ENCODE measurements at regions not wholly inside any gene's neighbourhood (a gene's known extent, or its start where the extent isn't known, plus 50 kb on each side); places are given as distances from the start of the nearest gene placed in this dataset.

DNA sequence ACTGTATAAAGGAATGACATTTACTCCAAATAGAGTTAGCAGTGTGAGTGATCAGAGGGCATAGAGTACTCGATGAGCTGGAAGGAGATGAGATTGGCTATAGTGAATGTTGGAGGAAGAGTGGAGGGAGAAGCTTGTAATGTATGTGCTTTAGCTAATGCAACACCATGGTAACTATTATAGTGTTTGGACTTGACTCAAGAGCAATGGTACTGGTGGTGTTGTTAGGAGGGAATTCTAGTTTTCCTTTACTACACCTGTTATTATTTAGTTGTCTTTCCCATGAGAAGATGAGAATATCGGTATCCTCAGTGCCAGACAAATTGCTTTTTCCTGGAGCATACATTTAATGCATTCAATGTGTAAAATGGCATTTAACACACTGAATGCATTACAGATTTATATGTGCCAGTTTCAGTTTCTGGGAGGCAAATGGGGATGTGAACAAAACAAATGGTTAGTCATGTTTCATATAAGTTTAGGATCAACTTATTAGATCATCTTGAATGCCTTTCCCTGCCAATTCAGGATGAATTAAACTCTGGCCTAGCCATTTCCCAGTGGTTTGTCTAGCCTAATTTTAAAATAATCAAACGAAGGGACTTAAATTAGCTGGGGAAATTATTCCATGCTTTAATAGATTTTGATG lies 291.1 kb upstream of the ADAMTS5 start:
- no peak for DNase-seq

GRCh38 chr21:27257226-27257625 lies 290.3 kb upstream of the ADAMTS5 start:
- DNase-seq, result no peak

- DNase-seq, result no peak
Observed at GRCh38 chr21:27251752-27252151, 284.9 kb upstream of the ADAMTS5 start.

DNA sequence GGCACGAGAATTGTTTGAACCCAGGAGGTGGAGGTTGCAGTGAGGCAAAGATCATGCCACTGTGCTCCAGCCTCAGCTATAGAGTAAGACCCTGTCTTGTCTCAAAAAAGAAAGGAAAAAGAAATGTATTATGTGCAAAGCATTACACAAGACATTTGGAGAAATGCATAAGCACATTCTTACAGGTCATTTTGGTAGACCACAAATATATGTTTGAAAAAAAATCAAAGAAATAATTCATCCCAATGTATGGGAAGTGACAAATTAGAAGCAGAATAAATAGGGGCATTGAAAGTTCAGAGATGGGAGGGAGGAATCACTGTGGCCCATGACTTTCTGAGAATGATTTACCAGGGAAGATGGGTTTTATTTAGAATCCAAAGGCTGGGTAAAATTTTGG lies 283.5 kb upstream of the ADAMTS5 start:
- DNase-seq, result no peak

- no peak for DNase-seq
Observed at GRCh38 chr21:27248814-27249213, 281.9 kb upstream of the ADAMTS5 start.

- no peak for DNase-seq
Observed at GRCh38 chr21:27246741-27247140, 279.9 kb upstream of the ADAMTS5 start.

DNA sequence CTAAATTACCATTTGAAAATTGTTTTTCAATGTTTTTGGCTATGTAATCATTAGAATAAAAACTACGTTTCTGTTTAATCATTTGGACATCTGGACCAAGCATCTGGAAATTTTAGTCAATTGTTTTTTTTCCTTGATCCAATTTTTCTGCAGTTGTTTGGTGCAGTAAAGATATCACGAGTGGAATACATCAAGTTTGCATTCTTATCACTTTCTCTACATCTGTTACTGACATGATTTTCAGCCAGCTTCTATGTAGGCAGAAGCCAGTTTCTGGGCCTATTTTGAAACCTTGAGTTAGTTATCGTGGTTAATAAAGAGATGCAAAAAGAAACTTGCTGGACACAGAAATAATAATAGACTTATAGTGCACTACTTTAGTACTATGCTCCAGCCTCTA lies 277.9 kb upstream of the ADAMTS5 start:
- no peak for DNase-seq

DNA sequence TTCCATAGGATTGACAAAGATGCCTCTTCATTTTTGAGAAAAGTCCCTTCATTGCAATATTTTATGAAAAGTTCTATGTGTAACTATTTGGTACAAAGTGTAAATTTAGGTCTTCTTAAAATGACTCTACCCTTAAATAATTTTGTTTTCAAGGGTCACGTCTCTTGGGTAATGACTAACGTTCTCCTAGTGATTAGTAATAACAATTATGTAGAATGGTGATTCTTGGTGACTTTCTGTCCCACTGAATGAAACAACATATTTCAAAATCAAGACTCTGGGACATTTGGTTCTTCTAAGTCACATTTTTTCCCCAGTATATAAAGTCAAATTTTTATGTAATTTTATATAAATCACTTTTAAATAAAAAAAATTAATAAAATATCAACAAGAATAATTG lies 277.5 kb upstream of the ADAMTS5 start:
- DNase-seq, result no peak

DNA sequence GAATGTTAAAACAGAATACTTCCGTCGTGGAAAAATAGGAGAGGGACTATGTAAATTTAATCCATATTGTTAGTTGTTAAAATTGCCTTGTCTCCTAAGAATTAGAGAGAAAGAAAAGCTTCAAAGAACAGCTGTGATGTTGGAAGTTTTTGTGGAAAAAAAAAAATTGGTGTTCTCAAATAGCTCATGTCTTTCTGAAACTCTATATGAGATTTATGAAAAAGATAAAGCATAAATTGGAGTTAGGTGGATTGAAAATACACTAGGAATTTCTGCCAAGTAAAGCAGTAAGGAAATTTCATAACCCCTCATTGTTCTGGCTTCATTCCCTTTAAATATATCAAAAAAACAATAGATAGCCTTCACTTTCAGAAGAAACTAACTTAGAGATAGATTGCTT lies 274.0 kb upstream of the ADAMTS5 start:
- no peak for DNase-seq

DNA sequence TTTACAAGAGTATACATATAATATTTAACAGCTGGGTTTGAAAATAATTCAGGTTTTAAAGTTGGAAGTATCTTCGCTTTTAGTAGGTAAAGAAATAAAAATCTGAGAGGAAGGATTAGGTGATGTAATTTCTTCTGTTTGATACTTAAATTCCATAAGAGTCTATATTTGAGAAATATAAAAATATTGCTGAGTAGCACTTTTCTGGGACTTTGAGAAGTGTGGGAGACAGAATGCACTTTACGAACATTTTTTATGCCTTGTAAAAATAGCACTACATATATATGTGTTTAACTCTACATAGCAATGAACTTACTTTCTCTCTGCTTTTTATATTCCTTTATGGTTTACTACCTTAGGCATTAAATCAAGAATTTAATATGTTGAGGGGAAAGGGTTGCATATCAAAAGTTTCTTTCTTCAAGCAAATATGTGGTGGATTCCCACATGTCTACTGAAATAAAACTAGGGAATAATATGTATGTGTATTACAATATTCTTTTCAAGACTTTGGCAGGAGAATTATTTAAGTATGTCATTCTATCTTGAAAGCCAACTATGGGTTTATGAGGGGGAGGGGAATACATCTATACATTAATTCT lies 266.7 kb upstream of the ADAMTS5 start:
- DNase-seq, result no peak

DNA sequence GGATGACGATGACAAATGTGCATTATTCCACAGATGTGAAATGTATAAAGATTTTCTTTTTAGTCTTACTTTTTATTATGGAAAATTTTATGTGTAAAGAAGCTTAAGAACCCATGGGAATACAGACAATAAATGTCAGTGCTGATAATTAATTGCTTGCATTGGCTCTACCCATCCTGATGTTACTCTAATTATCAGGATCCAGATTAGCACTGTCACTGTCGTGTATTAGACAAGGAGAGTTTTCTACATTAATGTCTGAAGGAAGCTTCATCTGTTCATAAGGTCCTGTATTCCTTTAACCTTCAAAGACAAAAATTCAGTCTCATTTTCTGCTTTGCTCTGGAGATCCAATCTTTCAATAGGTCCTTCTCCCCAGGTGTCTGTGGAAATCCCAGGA lies 259.1 kb upstream of the ADAMTS5 start:
- DNase-seq, result no peak

DNA sequence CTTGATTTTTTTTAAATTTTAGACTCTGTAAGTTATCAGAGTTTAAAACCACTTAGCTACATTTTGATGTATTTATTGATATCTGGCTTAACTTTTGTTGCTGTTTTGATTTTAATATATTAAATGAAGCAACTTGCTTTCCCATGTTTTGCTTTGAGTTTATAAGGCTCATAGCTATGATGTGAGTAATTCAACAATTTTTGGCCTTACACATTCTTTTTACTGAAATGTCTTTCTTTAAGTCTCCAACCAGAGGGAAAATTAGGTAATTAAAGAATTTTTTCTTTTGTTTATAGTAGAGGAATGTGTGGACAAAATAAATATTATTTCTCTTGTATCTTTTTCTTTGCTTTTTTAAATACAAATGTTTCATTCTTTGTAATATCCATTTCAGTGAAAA lies 258.3 kb upstream of the ADAMTS5 start:
- DNase-seq, result no peak

- no peak for DNase-seq
Observed at GRCh38 chr21:27224169-27224568, 257.3 kb upstream of the ADAMTS5 start.

GRCh38 chr21:27221077-27221476 lies 254.2 kb upstream of the ADAMTS5 start:
- DNase-seq, result no peak

DNA sequence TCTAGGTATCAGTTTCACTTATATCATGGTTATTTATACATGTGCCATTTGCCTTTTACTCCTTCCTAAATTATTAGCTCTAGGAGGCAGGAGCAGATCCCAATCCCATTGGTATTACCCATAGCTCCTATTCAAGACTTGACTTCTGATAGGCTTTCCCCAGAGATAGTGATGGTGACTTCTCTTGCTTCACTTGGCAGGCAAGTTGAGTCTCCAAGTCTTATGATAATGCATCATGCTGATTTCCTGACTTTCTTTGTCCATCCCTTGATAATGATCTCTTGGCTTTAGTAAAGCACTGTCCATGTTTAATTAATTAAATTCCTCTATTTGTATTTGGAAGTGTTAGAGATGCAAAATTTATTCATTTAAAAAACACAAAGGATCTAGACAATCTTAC lies 253.5 kb upstream of the ADAMTS5 start:
- DNase-seq, result no peak

DNA sequence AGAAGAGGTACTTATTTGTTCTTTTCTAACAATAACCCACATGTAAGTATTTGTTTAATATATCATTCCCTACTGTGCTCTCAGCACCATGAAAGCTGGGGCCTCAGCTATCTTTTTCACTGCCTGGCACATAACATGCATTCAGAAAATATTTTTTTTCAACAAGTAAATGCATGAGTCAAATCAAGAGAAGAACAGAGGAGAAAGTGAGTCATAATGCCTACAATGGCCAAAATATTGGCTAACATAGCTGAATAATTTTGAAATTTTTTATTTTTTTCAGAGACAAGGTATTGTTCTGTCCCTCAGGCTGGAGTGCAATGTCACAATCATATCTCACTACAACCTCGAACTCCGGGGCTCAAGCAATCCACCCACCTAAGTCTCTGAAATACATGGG lies 252.2 kb upstream of the ADAMTS5 start:
- no peak for DNase-seq

GRCh38 chr21:27213303-27213702 lies 246.4 kb upstream of the ADAMTS5 start:
- DNase-seq, result no peak

GRCh38 chr21:27212441-27212840 lies 245.6 kb upstream of the ADAMTS5 start:
- DNase-seq, result no peak

- no peak for DNase-seq
Observed at GRCh38 chr21:27209546-27209945, 242.7 kb upstream of the ADAMTS5 start.

DNA sequence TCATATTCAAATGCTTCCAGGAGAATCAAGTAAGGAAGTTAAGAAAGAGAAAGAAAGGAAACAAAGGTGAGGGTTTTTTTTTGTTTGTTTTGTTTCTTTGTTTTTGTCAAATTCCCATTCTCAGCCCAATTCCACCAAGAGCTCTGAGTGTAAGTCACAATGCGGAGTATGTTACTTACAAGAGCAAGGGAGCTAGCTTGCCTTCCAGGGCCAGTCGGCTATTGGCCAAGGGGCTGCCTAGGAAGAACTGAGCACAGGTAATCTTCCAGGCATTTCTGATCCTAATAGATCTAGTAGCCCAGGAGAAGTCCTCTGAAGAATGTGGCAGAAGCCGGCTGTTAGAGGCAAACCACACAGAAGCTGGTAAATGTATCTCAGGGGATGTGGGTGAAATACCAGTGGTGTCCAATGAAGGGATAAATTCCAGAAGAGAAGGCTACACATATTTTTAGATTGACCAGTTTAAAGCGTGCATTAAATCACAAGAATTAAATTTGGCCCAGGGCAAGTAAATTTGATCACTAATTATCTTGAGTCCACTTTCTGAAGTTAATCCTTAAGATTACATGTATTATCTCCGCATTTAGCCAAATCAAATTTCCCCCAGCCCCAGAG lies 239.6 kb upstream of the ADAMTS5 start:
- DNase-seq, result no peak

DNA sequence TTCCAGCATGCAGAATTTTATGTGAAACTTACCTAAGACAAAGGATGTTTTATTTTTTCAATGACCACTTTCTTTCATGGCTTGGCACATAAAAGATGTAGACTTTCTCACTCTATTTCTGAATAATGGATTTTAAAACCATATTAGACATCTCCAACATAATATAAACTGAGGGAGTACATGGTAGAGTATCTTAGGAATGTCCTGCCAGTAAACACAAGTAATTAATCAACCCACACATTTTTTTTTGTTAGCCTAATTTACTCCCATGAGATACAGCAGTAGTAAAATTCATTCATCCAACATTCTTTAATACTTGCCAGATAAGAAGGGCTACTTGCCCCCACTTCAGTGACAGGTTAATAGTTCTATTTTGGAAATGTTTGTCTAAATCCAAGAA lies 235.4 kb upstream of the ADAMTS5 start:
- no peak for DNase-seq

DNA sequence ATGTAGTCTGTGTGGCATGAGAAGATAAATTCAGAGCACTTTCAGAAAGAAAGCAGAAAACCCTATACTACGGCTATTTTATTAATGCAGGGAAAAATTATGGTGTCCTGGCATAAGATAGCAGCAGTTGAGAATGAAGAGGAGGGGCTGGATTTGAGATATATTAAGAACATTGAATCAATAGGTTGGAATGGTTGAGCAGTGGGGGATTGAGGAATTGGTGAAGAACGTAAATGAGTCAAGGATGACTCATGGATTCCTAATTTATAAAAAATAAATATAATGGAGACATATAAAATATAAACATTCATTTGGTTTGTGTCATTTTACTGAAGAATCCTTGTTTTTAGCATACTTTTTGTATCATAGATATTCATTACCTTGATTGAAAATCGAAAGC lies 234.3 kb upstream of the ADAMTS5 start:
- no peak for DNase-seq

DNA sequence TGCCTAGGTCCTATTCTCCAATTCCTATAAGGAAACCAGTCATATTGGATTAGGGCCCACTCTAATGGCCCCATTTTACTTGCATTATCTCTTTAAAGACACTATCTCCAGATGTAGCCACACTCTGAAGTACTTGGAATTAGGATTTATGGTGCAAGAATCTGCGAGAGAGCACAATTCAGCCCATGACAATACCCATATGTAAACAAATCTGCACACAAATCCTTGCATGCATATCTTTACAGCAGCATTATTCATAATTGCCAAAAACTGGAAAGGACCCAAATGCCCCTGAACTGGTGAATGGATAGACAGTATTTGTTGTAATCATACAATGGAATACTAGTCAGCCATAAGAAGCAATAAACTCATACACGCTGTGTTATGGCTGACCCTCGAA lies 229.8 kb upstream of the ADAMTS5 start:
- no peak for DNase-seq

DNA sequence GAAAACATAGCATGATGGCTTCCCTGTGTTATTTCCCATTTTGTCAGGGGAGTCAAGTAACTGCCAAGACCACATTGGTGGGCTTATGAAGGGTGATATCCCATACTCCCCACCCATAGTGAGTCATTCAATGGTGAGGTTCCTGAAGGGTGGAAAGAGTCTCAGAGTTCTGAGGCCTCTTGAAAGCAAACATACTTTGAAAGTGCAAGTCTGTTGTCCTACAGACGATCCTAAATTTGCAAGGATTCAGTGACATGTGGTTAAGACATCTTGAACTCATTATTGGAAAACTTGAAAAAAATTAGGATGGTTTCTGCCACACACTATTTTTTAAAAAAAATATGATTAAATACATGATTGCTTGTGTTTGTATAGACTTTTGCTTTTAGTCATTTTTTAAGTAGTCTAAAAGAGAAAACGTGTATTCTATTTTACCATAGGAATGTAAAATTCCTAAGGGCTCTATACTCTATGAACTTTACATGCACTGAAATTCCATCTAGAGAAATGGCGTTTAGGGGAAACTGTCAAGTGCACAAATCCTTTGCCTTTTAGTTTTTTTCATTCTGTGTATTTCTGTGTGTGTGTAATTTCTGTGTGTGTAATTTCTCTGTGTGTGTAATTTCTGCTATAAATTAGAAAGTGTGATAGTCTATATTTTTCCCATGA lies 225.5 kb upstream of the ADAMTS5 start:
- no peak for DNase-seq

All from activated CD8-positive, alpha-beta memory T cell treated with anti-CD3 and anti-CD28 coated beads, Interleukin-2, amount 50 U/mL, for 4 hours (primary cell).